HG03095 (cell line): ENCODE measurements at regions not wholly inside any gene's neighbourhood (a gene's known extent, or its start where the extent isn't known, plus 50 kb on each side); places are given as distances from the start of the nearest gene placed in this dataset.
"Not testable (repeated sequence)": the region's sequence is repeated elsewhere in the genome, so short reads cannot be mapped to it uniquely, and the experiment has no call there.

Source experiments
- ATAC-seq: cut with Tn5 transposase; IDR thresholded peaks from one replicate; pipeline ENCODE4 v1.9.1; 2021; ENCODE audit warnings: moderate library complexity; ENCODE audit not compliant: unreplicated experiment

DNA sequence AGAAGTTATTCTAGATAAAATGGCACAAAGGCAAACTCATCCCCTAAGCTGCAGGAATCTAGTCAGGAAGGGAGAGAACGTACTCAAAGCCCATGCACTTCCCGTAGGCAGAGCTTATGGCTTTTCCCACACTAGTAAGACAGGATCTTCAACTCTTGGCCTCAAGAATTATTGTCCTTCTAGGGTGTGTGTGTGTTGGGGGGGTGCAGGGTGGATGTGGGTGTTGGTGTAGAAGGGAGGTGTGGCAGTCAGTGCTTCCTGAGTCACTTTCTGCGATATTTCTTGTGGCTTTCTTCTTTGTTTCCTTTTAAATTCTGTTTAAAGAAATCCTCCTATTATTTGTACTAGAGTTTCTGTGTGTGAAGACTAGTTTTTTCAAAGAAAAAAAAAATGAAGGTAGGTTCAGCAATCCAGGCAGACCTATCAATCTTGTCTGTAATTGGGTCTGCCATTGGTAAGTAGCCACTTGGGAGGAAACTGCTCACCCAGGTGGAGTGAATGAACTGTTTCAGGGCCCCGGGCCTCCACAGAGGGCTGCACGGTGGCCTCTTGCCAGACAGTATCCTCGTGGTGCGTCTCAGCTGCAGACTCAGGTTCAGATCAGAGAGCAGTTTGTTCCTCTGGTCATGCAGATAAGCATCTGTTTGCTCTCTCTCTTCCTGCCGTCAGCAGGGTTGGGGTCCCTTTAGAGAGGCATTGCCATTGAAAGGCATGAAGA lies 131.9 kb downstream of the NPR3 start:
- ATAC-seq = no peak

- ATAC-seq = no peak
Measured at GRCh38 chr5:32843531-32843895, 132.4 kb downstream of the NPR3 start.

- no peak for ATAC-seq
Measured at GRCh38 chr5:32845171-32845570, 134.1 kb downstream of the NPR3 start.

- ATAC-seq = no peak
Measured at GRCh38 chr5:32848120-32848519, 137.0 kb downstream of the NPR3 start.

GRCh38 chr5:32848681-32849080 lies 137.6 kb downstream of the NPR3 start:
- no peak for ATAC-seq

DNA sequence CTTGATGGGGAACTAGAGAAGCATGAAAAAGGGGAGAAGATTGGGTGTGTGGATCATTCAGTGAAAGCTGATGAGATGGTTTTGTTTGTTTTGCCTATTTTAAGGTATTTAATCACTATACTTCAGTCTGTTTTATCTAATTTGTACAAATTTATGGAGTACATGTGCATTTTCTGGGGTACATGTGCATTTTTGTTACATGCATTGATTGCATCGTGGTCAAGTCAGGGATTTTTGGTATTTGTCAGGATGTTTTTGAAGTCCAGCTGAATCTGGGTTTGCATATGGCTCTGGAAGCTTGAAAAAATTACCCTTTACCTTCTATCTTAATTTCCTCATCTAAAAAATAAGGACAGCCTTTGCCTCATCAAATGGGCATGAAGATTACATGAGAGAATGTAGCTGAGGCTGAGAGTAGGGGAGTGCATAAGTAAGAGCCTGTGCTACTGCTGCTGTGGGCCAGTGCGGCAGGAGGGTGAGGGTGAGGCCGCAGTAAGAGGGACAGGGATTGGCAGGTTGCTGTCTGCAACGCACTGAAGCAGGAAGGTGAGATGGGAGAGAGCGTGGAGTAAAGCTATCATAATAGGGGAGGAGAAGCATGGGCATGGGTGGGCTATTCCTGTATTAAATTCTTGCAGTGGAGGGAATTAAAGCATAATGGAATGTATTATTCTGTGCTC lies 139.8 kb downstream of the NPR3 start:
- ATAC-seq = no peak

DNA sequence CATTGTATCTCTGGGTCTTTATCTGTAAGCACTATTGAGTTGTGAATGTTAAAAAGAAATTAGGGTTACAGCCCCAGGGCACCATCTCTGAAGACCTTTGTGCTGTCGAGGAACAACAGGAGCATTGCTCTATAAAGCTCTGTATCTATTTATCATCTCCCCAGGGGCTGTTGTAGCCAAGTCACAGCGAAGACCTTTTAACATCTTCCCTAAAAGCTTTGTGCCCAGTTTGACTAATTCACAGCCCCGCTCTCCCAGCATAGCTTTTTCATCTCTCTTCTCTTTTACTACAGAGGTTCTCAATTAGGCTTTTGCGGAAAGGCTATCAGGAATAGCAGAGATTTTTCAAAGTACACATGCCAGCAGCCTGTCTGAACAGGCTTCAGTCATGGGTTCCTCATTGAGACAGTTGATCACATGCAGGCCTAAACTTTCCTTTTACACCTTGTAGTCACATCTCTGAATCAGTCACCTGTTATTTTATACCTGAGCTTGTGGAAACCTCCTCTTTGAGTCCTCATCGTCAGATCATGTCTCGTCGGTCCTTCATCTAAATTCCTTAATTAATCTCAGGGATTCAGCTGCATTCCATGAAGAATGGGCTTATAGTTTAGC lies 140.5 kb downstream of the NPR3 start:
- no peak for ATAC-seq

DNA sequence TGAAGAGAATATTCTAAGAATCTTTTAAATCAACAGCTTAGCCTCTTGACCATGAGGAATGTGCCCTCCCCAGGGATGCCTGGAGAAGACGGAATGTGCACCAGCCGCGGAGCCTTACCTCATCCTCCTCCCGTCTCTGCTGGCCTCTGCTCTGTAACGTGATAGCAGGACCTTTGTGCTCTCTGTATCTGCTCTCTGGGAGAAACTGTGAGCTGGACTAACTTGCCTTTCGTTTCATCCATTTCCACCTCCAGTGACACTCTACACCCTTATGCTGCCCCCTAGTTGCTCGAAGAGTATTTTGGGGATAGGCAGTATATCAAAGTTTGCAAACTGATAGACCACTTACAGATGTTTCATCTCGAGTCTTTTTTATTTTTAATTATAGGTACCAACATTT lies 141.4 kb downstream of the NPR3 start:
- ATAC-seq = no peak

DNA sequence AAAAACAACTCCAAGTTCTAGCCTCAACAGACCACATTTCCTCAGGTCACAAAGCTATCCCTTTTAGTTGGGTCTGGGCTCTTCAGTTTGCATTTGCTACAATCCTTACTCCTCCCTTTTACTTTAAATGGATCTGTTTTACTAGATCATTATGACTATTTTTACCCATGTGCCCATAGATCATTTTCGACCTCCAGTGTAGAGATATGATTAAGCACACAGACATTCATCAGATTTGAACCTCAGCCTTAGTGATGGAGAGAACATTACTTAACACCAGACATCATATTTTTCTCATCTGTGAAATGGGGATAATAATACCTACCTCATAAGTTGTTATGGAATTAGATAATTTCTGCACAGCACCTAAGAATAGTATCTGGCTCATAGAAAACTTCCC lies 141.9 kb downstream of the NPR3 start:
- ATAC-seq = no peak

GRCh38 chr5:32854473-32854872 lies 143.4 kb downstream of the NPR3 start:
- no peak for ATAC-seq

DNA sequence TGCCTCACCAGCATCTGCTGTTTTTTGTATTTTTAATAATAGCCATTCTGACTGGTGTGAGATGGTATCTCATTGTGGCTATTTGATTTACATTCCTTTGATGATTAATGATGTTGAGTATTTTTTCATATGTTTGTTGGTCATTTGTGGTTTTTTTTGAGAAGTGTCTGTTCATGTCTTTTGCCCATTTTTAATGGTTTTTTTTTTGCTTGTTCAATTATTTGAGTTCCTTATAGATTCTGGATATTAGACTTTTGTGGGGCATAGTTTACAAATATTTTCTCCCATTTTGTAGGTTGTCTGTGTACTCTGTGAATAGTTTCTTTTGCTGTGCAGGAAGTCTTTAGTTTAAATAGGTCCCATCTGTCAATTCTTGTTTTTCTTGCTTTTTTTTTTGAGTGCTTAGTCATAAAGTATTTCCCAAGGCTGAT lies 148.1 kb downstream of the NPR3 start:
- ATAC-seq = no peak

DNA sequence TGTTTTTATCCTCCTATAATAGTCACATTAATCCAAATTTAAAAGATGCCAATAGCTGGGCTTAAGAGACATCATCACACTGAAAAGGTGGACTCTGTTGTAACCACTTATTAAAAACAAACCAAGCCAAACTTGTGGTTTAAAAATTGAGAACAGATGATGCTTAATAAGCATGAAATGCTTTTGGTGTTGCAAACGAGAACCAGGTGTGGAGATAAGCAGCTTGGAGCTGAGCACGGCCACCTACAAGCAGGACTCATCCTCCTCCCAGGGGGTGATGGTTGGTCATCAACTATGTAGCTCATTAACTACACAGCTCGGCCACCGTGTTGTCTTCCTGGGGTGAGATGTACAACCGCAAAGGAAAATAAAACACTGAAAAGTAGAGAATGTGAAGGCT lies 154.4 kb downstream of the NPR3 start:
- no peak for ATAC-seq

DNA sequence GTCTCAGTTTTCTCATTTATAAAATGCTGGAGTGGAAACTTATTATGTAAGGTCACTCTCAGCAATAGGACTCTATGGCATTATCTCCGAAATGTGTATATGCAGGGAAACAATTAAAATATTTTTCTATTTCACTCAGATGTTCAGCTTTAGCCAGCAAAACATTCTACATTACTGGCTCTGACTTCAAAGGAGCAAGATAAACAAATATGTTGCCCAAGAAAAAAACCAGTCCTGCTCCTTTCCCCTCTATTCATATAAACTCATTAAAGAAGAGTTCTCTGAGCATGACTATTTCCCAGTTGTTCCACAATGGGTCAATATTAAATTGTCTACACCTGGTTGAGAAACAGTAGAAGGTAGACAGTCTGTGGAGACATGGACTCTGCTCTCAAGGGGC lies 155.0 kb downstream of the NPR3 start:
- no peak for ATAC-seq

DNA sequence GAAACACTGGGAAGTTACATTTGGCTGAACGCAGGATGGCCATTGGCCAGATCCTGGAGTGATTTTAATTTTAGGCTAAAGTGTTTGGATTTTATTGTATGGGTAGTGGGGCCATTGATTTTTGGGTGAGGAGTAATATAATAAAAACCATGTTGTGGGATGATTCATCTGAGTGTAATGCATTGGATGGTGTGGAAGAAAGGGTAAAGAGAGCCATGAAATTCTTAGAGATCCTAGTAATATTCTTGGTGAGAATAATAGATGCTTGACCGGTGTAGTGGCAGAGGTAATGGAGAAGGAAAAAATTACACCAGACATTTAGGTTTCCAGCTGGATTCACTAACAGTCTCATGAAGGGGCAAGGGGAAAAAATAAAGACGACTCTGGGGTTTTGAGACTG lies 158.1 kb downstream of the NPR3 start:
- no peak for ATAC-seq

DNA sequence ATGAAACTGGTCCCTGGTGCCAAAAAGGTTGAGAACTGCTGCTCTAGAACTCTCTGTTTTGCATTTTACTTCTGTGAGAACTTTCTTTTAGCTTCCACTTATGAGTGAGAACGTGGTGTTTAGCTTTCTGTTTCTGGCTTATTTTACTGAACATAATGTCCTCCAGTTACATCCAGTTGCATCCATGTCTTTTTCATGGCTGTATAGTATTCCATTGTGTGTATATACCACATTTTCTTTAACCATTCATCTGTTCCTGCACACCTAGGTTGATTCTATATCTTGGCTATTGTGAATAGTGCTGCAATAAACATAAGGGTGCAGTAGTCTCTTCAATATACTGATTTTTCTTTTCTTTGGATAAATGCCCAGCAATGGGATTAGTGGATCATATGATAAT lies 165.7 kb downstream of the NPR3 start:
- ATAC-seq = no peak

GRCh38 chr5:32879364-32879763 lies 168.2 kb downstream of the NPR3 start:
- not testable (repeated sequence) for ATAC-seq

GRCh38 chr5:32880796-32881195 lies 169.7 kb downstream of the NPR3 start:
- ATAC-seq = no peak

DNA sequence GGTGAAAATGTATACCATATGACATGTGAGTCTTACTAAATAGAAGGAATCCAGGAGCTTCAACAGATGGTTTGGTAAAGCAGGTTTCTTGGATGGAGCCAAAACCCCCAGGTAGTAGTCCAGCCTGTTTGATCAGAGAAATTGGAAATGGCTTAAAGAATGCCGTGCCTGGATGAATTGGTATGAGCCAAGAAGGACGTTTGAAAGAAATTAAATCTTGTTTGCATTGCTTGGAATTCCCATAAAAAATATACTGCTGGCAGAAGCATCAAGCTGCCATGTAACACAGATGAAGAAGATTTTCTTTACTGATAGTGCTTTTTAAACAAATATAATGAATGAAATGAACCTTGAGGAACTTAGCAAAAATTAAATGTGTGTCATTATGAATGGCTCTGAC lies 176.3 kb downstream of the NPR3 start:
- no peak for ATAC-seq

GRCh38 chr5:32889078-32889477 lies 178.0 kb downstream of the NPR3 start:
- ATAC-seq = no peak

GRCh38 chr5:32903613-32904012 lies 192.5 kb downstream of the NPR3 start:
- ATAC-seq = no peak

DNA sequence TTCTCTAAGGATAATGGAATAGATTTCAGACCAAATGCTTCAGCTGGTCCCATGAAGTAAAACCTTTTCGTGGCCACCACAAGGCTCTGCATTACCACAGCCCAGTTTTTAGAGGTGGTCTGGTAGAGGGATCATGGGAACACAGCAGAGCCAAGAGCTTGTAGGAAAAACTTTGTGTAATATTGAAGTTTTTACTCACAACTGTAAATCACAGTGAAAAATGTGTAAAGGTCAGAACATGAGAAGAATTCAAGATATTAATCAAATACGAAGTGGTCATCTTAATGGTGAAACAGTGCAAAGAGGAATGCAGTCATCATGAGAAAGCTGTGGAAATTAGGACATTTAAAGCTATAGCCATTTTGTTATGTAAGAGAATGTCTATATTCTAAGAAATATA lies 197.5 kb downstream of the NPR3 start:
- no peak for ATAC-seq

GRCh38 chr5:32909207-32909606 lies 198.1 kb downstream of the NPR3 start:
- no peak for ATAC-seq
